ENCODE measurements at regions not wholly inside any gene's neighbourhood (a gene's known extent, or its start where the extent isn't known, plus 50 kb on each side); places are given as distances from the start of the nearest gene placed in this dataset.

GRCh38 chr7:9083837-9084236, 650.4 kb downstream of the NXPH1 start:
- TF ChIP-seq CTCF (optimal IDR thresholded peaks at IDR 0.05 in 1 of 3, IDR thresholded peaks at IDR 0.05 in 1 of 3, conservative IDR thresholded peaks at IDR 0.05 in 1 of 3; ENCODE audit: extremely low read depth in 1 of 3, insufficient read depth in 2 of 3, low read length in 3 of 3) = no peak
- no peak for TF ChIP-seq EZH2 (IDR thresholded peaks at IDR 0.05; ENCODE audit: low read length)

Measured in keratinocyte (primary cell).